GM23248 (cell line): ENCODE measurements at regions not wholly inside any gene's neighbourhood (a gene's known extent, or its start where the extent isn't known, plus 50 kb on each side); places are given as distances from the start of the nearest gene placed in this dataset.

Experiments used
- DNase-seq: peaks from one replicate; pipeline ENCODE4 v3.0.0-alpha.2; 2015
- H2AFZ ChIP-seq: fragments of 200-600 bp; sonication (generic); 2 replicates; pipeline ENCODE4 v1.6.1; 2016; ENCODE audit warnings: antibody characterized with exemption
- H3F3A ChIP-seq: fragments of 200-600 bp; sonication (generic); 2 replicates; pipeline ENCODE4 v1.6.1; 2016; ENCODE audit warnings: mild to moderate bottlenecking, antibody characterized with exemption, mixed run types; ENCODE audit not compliant: insufficient read depth
- H3K27ac ChIP-seq: fragments of 200-600 bp; sonication (generic); 2 replicates; pipeline ENCODE4 v1.5.1; 2016; ENCODE audit warnings: mild to moderate bottlenecking
- H3K27me3 ChIP-seq: fragments of 200-600 bp; sonication (generic); replicated peaks from 2 replicates; pipeline ENCODE4 v1.6.1; 2016; ENCODE audit warnings: mild to moderate bottlenecking; ENCODE audit not compliant: insufficient read depth
- H3K36me3 ChIP-seq: fragments of 200-600 bp; sonication (generic); 2 replicates; pipeline ENCODE4 v1.6.1; 2016; ENCODE audit warnings: low read depth, mild to moderate bottlenecking
- H3K4me1 ChIP-seq: fragments of 200-600 bp; sonication (generic); 2 replicates; pipeline ENCODE4 v1.6.1; 2016; ENCODE audit warnings: mild to moderate bottlenecking; ENCODE audit not compliant: insufficient read depth
- H3K4me2 ChIP-seq: fragments of 200-600 bp; sonication (generic); one replicate; pipeline ENCODE4 v1.6.1; 2016; ENCODE audit warnings: mild to moderate bottlenecking; ENCODE audit not compliant: unreplicated experiment
- H3K4me3 ChIP-seq: fragments of 200-600 bp; sonication (generic); 2 replicates; pipeline ENCODE4 v1.5.1; 2016; ENCODE audit warnings: mild to moderate bottlenecking
- H3K79me2 ChIP-seq: fragments of 200-600 bp; sonication (generic); 2 replicates; pipeline ENCODE4 v1.6.1; 2016; ENCODE audit warnings: mild to moderate bottlenecking; ENCODE audit not compliant: insufficient read depth
- H3K9ac ChIP-seq: fragments of 200-600 bp; sonication (generic); 2 replicates; pipeline ENCODE4 v1.6.1; 2016; ENCODE audit warnings: mild to moderate bottlenecking
- H3K9me2 ChIP-seq: fragments of 200-600 bp; sonication (generic); 2 replicates; pipeline ENCODE4 v1.6.1; 2016; ENCODE audit warnings: mixed run types, mild to moderate bottlenecking, moderate library complexity; ENCODE audit not compliant: insufficient read depth
- H3K9me3 ChIP-seq: fragments of 200-600 bp; sonication (generic); one replicate; pipeline ENCODE4 v1.6.1; 2017; ENCODE audit warnings: low read depth
- H4K20me1 ChIP-seq: fragments of 200-600 bp; sonication (generic); 2 replicates; pipeline ENCODE4 v1.6.0; 2016; ENCODE audit not compliant: insufficient read depth
- EZH2 ChIP-seq: fragments of 200-600 bp; sonication (generic); IDR thresholded peaks from 2 replicates; pipeline ENCODE4 v1.6.1; 2018; ENCODE audit warnings: antibody characterized with exemption, mild to moderate bottlenecking; ENCODE audit not compliant: insufficient read depth, poor library complexity, severe bottlenecking
- EZH2phosphoT487 ChIP-seq: fragments of 200-600 bp; sonication (generic); IDR thresholded peaks from 2 replicates; pipeline ENCODE4 v1.6.1; 2018; ENCODE audit warnings: antibody characterized with exemption, moderate library complexity, mild to moderate bottlenecking, low read depth; ENCODE audit not compliant: insufficient read depth
- WGBS, 2 experiments: methylation state at CpG; one replicate each; pipeline ENCODE4 v1.1.6; 2015 to 2017; ENCODE audit warnings: low lambda C conversion rate in 2 of 2, low coverage in 1 of 2; ENCODE audit errors: missing lambda C conversion rate in 2 of 2; 5-methylcytosine and 5-hydroxymethylcytosine counted together
- in situ Hi-C: fragments of 300-500 bp; cut with MboI; formaldehyde crosslinking; loops from 2 replicates; pipeline ENCODE4 v1.15.0; 2020

GRCh38 chr11:101723371-101723770, 139.6 kb upstream of the TRPC6 start:
- H4K20me1 ChIP-seq = no peaks in the 10 kb centered on the region
- no peak overlapping the region for H3K4me3 ChIP-seq
- no peaks in the 10 kb centered on the region for H3K4me1 ChIP-seq
- no peaks in the 10 kb centered on the region for H3K36me3 ChIP-seq
- no peaks in the 10 kb centered on the region for H3K27me3 ChIP-seq
- TF ChIP-seq EZH2 = no peak
- TF ChIP-seq EZH2phosphoT487 = no peak
- 57 to 59% methylated on average over 1 of the region's 1 CpG for WGBS, 2 experiments
- H3F3A ChIP-seq = no peaks in the 10 kb centered on the region
- no peak overlapping the region for H3K9ac ChIP-seq
- no peak overlapping the region for H3K27ac ChIP-seq
- no peaks in the 10 kb centered on the region for H3K79me2 ChIP-seq
- in situ Hi-C loops = no loop called here
- H3K9me3 ChIP-seq = no peaks in the 10 kb centered on the region
- H2AFZ ChIP-seq = no peak overlapping the region
- H3K4me2 ChIP-seq = no peak overlapping the region
- no peak for DNase-seq
- H3K9me2 ChIP-seq = no peaks in the 10 kb centered on the region

GRCh38 chr11:101721270-101721669, 137.5 kb upstream of the TRPC6 start:
- H3K4me2 ChIP-seq = no peak overlapping the region
- no peak for DNase-seq
- H4K20me1 ChIP-seq = no peaks in the 10 kb centered on the region
- no peaks in the 10 kb centered on the region for H3K4me1 ChIP-seq
- WGBS, 2 experiments = 53 to 58% methylated on average over 5 of the region's 5 CpGs
- no peaks in the 10 kb centered on the region for H3K9me3 ChIP-seq
- no peaks in the 10 kb centered on the region for H3K36me3 ChIP-seq
- H3K4me3 ChIP-seq = no peak overlapping the region
- H3K79me2 ChIP-seq = no peaks in the 10 kb centered on the region
- no peak overlapping the region for H3K9ac ChIP-seq
- H3F3A ChIP-seq = no peaks in the 10 kb centered on the region
- no peaks in the 10 kb centered on the region for H3K27me3 ChIP-seq
- no peak overlapping the region for H3K27ac ChIP-seq
- TF ChIP-seq EZH2phosphoT487 (no peak), EZH2 (no peak)
- no peaks in the 10 kb centered on the region for H3K9me2 ChIP-seq
- H2AFZ ChIP-seq = no peak overlapping the region
- in situ Hi-C loops = no loop called here

DNA sequence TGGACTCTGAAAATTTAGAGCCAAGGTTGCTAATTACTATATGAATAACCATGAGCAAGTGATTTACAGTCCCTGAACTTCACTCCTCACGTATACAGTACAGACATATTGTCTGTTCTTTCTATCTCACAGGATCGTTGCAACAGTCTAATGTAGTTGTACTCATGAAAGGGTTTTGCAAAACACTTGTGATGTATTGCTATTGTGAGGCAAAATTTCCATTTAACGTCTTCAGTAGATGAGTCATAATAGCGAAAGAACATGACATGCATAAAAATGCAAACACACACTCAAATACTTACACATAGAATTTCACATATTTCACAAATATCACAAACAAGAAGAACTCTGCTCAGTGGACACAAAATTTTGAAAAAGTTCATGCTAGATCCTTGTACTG, 134.6 kb upstream of the TRPC6 start:
- Histone ChIP-seq H3K27ac (no peak overlapping the region), H4K20me1 (no peaks in the 10 kb centered on the region), H3K79me2 (no peaks in the 10 kb centered on the region), H2AFZ (no peak overlapping the region), H3K4me3 (no peak overlapping the region), H3K9me2 (no peaks in the 10 kb centered on the region), H3K9me3 (no peaks in the 10 kb centered on the region), H3K36me3 (no peaks in the 10 kb centered on the region), H3K4me1 (no peaks in the 10 kb centered on the region), H3F3A (no peaks in the 10 kb centered on the region), H3K27me3 (no peaks in the 10 kb centered on the region), H3K4me2 (no peak overlapping the region), H3K9ac (no peak overlapping the region)
- in situ Hi-C loops = no loop called here
- peak; percentile 10 for DNase-seq
- no peak for TF ChIP-seq EZH2phosphoT487
- TF ChIP-seq EZH2 = no peak
- WGBS, 2 experiments = 46 to 62% methylated on average over 4 of the region's 4 CpGs

DNA sequence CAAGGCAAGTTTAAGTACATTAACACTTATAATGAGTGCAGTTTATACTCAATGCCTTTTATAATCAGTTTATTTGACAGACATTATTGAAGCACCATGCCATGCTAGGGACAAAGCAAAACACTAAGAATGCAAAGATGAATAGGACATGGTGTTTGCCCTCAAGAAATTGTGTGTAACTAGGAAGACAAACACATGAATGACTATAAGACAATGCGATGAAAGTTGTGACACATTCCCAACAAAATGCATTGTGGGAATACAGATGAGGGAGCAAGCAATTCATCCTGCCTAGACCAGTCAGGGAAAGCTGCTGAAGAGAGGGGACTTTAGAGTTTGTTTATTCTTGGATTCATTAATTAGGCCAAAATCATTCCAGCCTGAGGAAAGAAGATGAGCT, 133.8 kb upstream of the TRPC6 start:
- Histone ChIP-seq H3K79me2 (no peaks in the 10 kb centered on the region), H4K20me1 (no peaks in the 10 kb centered on the region), H2AFZ (no peak overlapping the region), H3K4me2 (no peak overlapping the region), H3K27ac (no peak overlapping the region), H3K27me3 (no peaks in the 10 kb centered on the region), H3K9ac (no peak overlapping the region), H3K36me3 (no peaks in the 10 kb centered on the region), H3K9me2 (no peaks in the 10 kb centered on the region), H3K9me3 (no peaks in the 10 kb centered on the region), H3K4me3 (no peak overlapping the region), H3K4me1 (no peaks in the 10 kb centered on the region), H3F3A (no peaks in the 10 kb centered on the region)
- in situ Hi-C loops = no loop called here
- DNase-seq = no peak
- 73 to 75% methylated on average over 1 of the region's 1 CpG for whole genome bisulfite sequencing, 2 experiments
- TF ChIP-seq EZH2phosphoT487 = no peak
- TF ChIP-seq EZH2 = no peak

- Histone ChIP-seq H2AFZ (no peak overlapping the region), H3K4me1 (no peaks in the 10 kb centered on the region), H3K4me3 (no peak overlapping the region), H4K20me1 (no peaks in the 10 kb centered on the region), H3K27ac (no peak overlapping the region), H3K4me2 (no peak overlapping the region), H3K79me2 (no peaks in the 10 kb centered on the region), H3K36me3 (no peaks in the 10 kb centered on the region), H3K27me3 (no peaks in the 10 kb centered on the region), H3F3A (no peaks in the 10 kb centered on the region), H3K9me3 (no peaks in the 10 kb centered on the region), H3K9me2 (no peaks in the 10 kb centered on the region), H3K9ac (no peak overlapping the region)
- WGBS, 2 experiments = 0% methylated on average over 1 of the region's 1 CpG
- in situ Hi-C loops = no loop called here
- DNase-seq = no peak
- TF ChIP-seq EZH2 (no peak), EZH2phosphoT487 (no peak)
These were observed 131.5 kb upstream of the TRPC6 start for GRCh38 chr11:101715281-101715680.
